ENCODE measurements at regions not wholly inside any gene's neighbourhood (a gene's known extent, or its start where the extent isn't known, plus 50 kb on each side); places are given as distances from the start of the nearest gene placed in this dataset.

- Histone ChIP-seq H3K27me3 (ENCODE audit: control insufficient read depth in 2 of 2, insufficient read depth in 2 of 2, low read length in 2 of 2) (no peaks in the 10 kb centered on the region), H3K4me3 (no peak overlapping the region), H3K4me1 (replicated peaks in 1 of 2; ENCODE audit: control insufficient read depth in 2 of 2, insufficient read depth in 2 of 2, low read length in 2 of 2) (no peaks in the 10 kb centered on the region), H3K36me3 (ENCODE audit: control insufficient read depth, insufficient read depth, low read length) (no peaks in the 10 kb centered on the region), H2AFZ (ENCODE audit: low read depth, low read length) (no peak overlapping the region), H3K9ac (ENCODE audit: insufficient read depth in 1 of 2, low read depth in 2 of 2, low read length in 2 of 2) (no peak overlapping the region), H3K27ac (ENCODE audit: extremely low read depth, low read depth, low read length) (no peak overlapping the region), H3K9me3 (replicated peaks; ENCODE audit: control insufficient read depth, insufficient read depth, low read depth, low read length) (no peaks in the 10 kb centered on the region; the same call in 1 of the 2 replicates), H3K79me2 (ENCODE audit: control insufficient read depth, insufficient read depth, low read length) (no peaks in the 10 kb centered on the region), H3K9me1 (ENCODE audit: control insufficient read depth, insufficient read depth, low read length) (no peaks in the 10 kb centered on the region), H3K4me2 (ENCODE audit: insufficient read depth, low read length) (no peak overlapping the region), H4K20me1 (replicated peaks; ENCODE audit: control insufficient read depth, insufficient read depth, low read length) (no peaks in the 10 kb centered on the region)
- intact Hi-C loops (cut with micrococcal nuclease) (no loop called here), in situ Hi-C loops (cut with MboI) (no loop called here)
- ChIA-PET CTCF (ENCODE audit: low intra/inter-chr PET ratio) (no interaction called here), POLR2A (no interaction called here)
- 0% methylated on average over 1 of the region's 1 CpG for WGBS (ENCODE audit: insufficient coverage, low coverage, missing lambda C conversion rate)
- TF ChIP-seq FOXO4 (CRISPR knock-in tag; IDR thresholded peaks at IDR 0.05) (no peak), NUFIP1 (IDR thresholded peaks at IDR 0.05; ENCODE audit: partially characterized antibody) (no peak), TEAD4 (IDR thresholded peaks at IDR 0.05; ENCODE audit: low read length) (no peak), TEAD4 (CRISPR knock-in tag; IDR thresholded peaks at IDR 0.05; ENCODE audit: borderline replicate concordance) (no peak), PTBP1 (IDR thresholded peaks at IDR 0.05; ENCODE audit: low read depth, low read length) (no peak), DMBX1 (CRISPR knock-in tag; IDR thresholded peaks at IDR 0.05; ENCODE audit: borderline replicate concordance) (no peak), BCOR (IDR thresholded peaks at IDR 0.05) (no peak), HNRNPK (IDR thresholded peaks at IDR 0.05; ENCODE audit: low read depth, low read length, poor library complexity, severe bottlenecking) (no peak), RERE (CRISPR knock-in tag; IDR thresholded peaks at IDR 0.05; ENCODE audit: borderline replicate concordance) (no peak), ATF2 (CRISPR knock-in tag; IDR thresholded peaks at IDR 0.05) (no peak), MCM2 (IDR thresholded peaks at IDR 0.05; ENCODE audit: low read depth) (no peak), NR2C2 (CRISPR knock-in tag; IDR thresholded peaks at IDR 0.05) (no peak), NR2C2 (tag; IDR thresholded peaks at IDR 0.05) (no peak), BRD4 (IDR thresholded peaks at IDR 0.05) (no peak)
- no peak for ATAC-seq
- no peak for FAIRE-seq
- no TSS peak for BruUV-seq (replicated peaks)
- no peak for DNase-seq (ENCODE audit: extremely low read depth in 1 of 4, low spot score in 3 of 4)
Observed at GRCh38 chr21:27314131-27314530, 347.2 kb upstream of the ADAMTS5 start.
